Glutamatergic neuron (in vitro differentiated cells): ENCODE measurements at regions not wholly inside any gene's neighbourhood (a gene's known extent, or its start where the extent isn't known, plus 50 kb on each side); places are given as distances from the start of the nearest gene placed in this dataset.

Experiments used
- DNase-seq: peaks from one replicate; pipeline ENCODE4 v3.0.0; 2022
- H3K27ac Mint-ChIP-seq: one replicate; pipeline ENCODE4 v1.8.0; 2020; ENCODE audit warnings: mild to moderate bottlenecking, mixed read lengths, inconsistent platforms; ENCODE audit not compliant: unreplicated experiment
- H3K27me3 Mint-ChIP-seq: one replicate; pipeline ENCODE4 v1.8.0; 2020; ENCODE audit warnings: mild to moderate bottlenecking, moderate library complexity, mixed read lengths, inconsistent platforms; ENCODE audit not compliant: unreplicated experiment
- H3K36me3 Mint-ChIP-seq: one replicate; pipeline ENCODE4 v1.8.0; 2020; ENCODE audit warnings: mild to moderate bottlenecking, mixed read lengths, inconsistent platforms; ENCODE audit not compliant: unreplicated experiment
- H3K4me1 Mint-ChIP-seq: one replicate; pipeline ENCODE4 v1.8.0; 2020; ENCODE audit warnings: mild to moderate bottlenecking, low read depth, mixed read lengths, inconsistent platforms; ENCODE audit not compliant: unreplicated experiment
- H3K4me3 Mint-ChIP-seq: one replicate; pipeline ENCODE4 v1.8.0; 2020; ENCODE audit warnings: mild to moderate bottlenecking, mixed read lengths, inconsistent platforms; ENCODE audit not compliant: unreplicated experiment
- H3K9me3 Mint-ChIP-seq: one replicate; pipeline ENCODE4 v1.8.0; 2020; ENCODE audit warnings: mild to moderate bottlenecking, moderate library complexity, mixed read lengths, inconsistent platforms; ENCODE audit not compliant: unreplicated experiment
- TF ChIP-seq, protein P1 (sequence below): fragments of 200-600 bp; sonication (generic); IDR thresholded peaks from one replicate; pipeline ENCODE4 v1.5.0; 2021; ENCODE audit not compliant: partially characterized antibody, unreplicated experiment

DNA sequence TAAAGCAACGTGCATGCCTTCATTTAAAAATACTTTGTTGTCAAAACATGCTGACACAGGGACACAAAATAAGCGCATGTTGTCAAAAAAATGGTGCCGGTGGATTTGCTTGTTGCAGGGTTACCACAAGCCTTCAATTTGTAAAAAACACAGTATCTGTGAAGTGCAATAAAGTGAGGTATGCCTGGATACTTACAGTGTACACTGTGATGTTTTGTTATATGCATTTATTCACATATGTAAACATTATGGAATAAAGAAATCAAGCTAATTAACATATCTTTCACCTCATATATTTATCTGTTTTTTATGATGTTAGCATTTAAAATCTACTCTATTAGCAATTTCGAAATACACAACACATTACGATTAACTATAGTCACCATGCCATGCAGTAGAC, 202.6 kb upstream of the FZD8 start:
- TF ChIP-seq, protein P1, sequence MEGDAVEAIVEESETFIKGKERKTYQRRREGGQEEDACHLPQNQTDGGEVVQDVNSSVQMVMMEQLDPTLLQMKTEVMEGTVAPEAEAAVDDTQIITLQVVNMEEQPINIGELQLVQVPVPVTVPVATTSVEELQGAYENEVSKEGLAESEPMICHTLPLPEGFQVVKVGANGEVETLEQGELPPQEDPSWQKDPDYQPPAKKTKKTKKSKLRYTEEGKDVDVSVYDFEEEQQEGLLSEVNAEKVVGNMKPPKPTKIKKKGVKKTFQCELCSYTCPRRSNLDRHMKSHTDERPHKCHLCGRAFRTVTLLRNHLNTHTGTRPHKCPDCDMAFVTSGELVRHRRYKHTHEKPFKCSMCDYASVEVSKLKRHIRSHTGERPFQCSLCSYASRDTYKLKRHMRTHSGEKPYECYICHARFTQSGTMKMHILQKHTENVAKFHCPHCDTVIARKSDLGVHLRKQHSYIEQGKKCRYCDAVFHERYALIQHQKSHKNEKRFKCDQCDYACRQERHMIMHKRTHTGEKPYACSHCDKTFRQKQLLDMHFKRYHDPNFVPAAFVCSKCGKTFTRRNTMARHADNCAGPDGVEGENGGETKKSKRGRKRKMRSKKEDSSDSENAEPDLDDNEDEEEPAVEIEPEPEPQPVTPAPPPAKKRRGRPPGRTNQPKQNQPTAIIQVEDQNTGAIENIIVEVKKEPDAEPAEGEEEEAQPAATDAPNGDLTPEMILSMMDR, result no peak
- Mint-ChIP-seq H3K4me3 (no peak overlapping the region), H3K36me3 (peaks cover 9% of the 10 kb centered on the region), H3K27ac (no peak overlapping the region), H3K27me3 (peaks cover 1% of the 10 kb centered on the region), H3K9me3 (peaks cover 1% of the 10 kb centered on the region), H3K4me1 (peaks cover 11% of the 10 kb centered on the region)
- no peak for DNase-seq

DNA sequence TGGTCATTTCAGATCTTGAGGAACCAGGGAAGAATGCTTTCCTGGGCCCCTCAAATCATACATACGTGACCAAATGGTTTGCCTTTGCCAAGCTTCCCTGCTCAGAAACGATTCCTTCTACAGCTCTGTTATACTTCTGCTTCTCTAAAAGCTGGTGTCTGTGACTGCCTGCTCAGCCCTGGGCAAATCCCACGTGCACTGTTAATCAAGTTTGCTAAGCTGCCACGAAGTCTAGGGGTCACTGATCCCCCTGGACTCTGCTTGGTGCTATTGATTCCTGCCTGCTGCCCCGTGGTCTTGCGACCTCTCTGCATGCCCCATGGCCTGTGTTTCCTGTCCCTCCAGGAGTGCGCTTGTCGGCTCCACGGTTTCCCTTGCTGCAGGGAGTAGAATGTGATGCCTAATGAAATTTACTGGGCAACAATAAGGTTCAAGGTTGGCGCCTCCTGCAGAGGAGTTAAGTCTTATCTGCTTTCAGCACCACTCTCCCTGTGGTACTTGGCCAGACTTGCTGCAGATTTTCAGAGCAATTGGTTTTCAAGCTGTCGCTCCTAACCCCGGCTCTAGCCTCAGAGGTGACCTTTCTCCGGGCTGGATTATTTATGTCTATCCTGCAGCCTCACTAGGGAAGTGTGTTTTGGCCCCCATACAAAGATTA, 201.6 kb upstream of the FZD8 start:
- Mint-ChIP-seq H3K27me3 (peaks cover 1% of the 10 kb centered on the region), H3K4me3 (peak overlapping the region; percentile 48), H3K9me3 (peaks cover 3% of the 10 kb centered on the region), H3K27ac (no peak overlapping the region), H3K36me3 (peaks cover 14% of the 10 kb centered on the region), H3K4me1 (peaks cover 11% of the 10 kb centered on the region)
- peak; percentile 24 for DNase-seq
- TF ChIP-seq, protein P1, result no peak

DNA sequence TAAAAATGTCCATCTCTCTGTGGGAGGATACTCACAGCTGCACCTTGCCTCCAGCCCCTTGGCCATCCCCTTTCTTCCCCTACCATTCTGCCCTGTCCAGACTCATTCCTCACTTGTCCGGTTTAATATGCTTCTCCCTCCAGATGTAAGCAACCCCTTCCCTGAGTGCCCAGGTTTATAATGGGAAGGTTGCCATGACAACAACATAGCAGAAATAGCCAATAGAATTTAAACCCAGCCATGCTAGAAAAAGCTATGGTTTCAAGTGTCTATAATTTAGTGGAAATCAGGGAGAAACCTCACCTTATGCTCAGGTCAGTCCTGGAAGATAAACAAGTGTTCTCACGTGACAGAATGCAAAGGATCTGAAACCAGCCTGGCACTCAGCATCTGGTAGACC, 196.0 kb upstream of the FZD8 start:
- H3K27me3 Mint-ChIP-seq, result peaks cover 4% of the 10 kb centered on the region
- H3K36me3 Mint-ChIP-seq, result peaks cover 14% of the 10 kb centered on the region
- H3K4me3 Mint-ChIP-seq, result no peak overlapping the region
- no peaks in the 10 kb centered on the region for H3K4me1 Mint-ChIP-seq
- no peak for DNase-seq
- peaks cover 2% of the 10 kb centered on the region for H3K9me3 Mint-ChIP-seq
- no peak overlapping the region for H3K27ac Mint-ChIP-seq
- TF ChIP-seq, protein P1, result no peak

DNA sequence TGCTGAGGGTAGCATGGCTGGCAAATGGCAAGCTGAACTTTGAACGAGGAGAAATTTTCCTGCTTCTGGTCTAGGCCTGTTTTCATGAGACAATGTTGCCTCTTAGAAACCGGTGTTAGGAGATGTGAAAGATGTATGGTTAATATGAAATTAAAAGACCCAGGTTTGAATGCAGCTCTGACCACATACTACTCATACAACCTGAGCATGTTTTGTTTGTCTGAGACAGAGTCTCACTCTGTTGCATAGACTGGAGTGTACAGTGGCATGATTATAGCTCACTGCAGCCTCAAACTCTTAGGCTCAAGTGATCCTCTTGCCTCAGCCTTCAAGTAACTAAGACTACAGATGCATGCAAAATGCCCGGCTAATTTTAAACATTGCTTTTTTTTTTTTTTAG, 193.4 kb upstream of the FZD8 start:
- H3K9me3 Mint-ChIP-seq, result peaks cover 2% of the 10 kb centered on the region
- no peaks in the 10 kb centered on the region for H3K4me1 Mint-ChIP-seq
- H3K27me3 Mint-ChIP-seq, result peaks cover 4% of the 10 kb centered on the region
- peaks cover 8% of the 10 kb centered on the region for H3K36me3 Mint-ChIP-seq
- no peak overlapping the region for H3K4me3 Mint-ChIP-seq
- TF ChIP-seq, protein P1, result no peak
- DNase-seq, result no peak
- no peak overlapping the region for H3K27ac Mint-ChIP-seq

DNA sequence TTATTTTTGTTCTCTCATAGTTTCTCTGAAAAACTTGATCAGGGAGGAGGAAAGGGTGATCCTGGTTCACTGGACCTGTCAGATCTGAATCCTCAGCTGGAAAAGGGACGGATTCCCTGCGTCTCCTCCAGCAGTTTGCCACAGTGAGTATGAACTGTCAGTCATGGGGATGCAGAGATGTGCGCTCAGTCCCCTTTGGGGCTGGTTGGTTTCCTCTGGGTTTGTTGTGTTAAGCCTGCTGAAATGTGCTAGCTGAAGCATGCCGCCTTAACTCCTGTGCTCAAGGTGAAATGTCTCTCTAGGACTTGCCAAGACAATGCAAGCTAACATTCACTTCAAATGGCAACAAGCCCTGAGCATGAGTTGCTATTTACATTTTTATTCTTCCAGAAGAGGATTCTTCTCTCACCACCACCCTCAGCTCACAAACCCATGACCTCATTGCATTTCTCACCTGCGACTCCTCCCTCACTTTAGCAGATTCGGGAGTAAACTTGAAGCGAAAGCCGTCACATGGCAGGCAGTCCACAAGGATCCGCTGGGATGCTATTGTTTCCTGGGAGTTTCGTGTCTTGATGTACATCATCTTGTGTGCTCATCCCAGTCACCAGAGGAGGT, 192.9 kb upstream of the FZD8 start:
- peaks cover 4% of the 10 kb centered on the region for H3K27me3 Mint-ChIP-seq
- no peaks in the 10 kb centered on the region for H3K4me1 Mint-ChIP-seq
- no peak for DNase-seq
- TF ChIP-seq, protein P1, result no peak
- no peak overlapping the region for H3K27ac Mint-ChIP-seq
- H3K4me3 Mint-ChIP-seq, result no peak overlapping the region
- peaks cover 2% of the 10 kb centered on the region for H3K9me3 Mint-ChIP-seq
- peaks cover 5% of the 10 kb centered on the region for H3K36me3 Mint-ChIP-seq
